H9 (cell line): ENCODE measurements at regions not wholly inside any gene's neighbourhood (a gene's known extent, or its start where the extent isn't known, plus 50 kb on each side); places are given as distances from the start of the nearest gene placed in this dataset.

ENCODE experiments used
- DNase-seq: peaks from one replicate; pipeline ENCODE4 v3.0.0-alpha.2; 2017
- H2AFZ ChIP-seq: one replicate; pipeline ENCODE4 v1.6.1; 2013; ENCODE audit warnings: mild to moderate bottlenecking, low read length, control low read depth, moderate library complexity
- H2AK5ac ChIP-seq: 2 replicates; pipeline ENCODE4 v1.6.1; 2013; ENCODE audit warnings: low read length, control low read depth, mixed read lengths; ENCODE audit not compliant: insufficient read length
- H2BK120ac ChIP-seq: one replicate; pipeline ENCODE4 v1.6.1; 2013; ENCODE audit warnings: low read depth, mild to moderate bottlenecking, low read length, control low read depth, inconsistent platforms; ENCODE audit not compliant: poor library complexity, severe bottlenecking
- H2BK12ac ChIP-seq: 2 replicates; pipeline ENCODE4 v1.6.1; 2013; ENCODE audit warnings: low read length, control low read depth, mixed read lengths, low read depth; ENCODE audit not compliant: insufficient read length
- H2BK15ac ChIP-seq: 2 replicates; pipeline ENCODE4 v1.6.1; 2013; ENCODE audit warnings: low read depth, low read length, control low read depth
- H2BK20ac ChIP-seq: one replicate; pipeline ENCODE4 v1.6.1; 2013; ENCODE audit warnings: low read depth, mild to moderate bottlenecking, low read length, control low read depth, inconsistent platforms; ENCODE audit not compliant: poor library complexity, severe bottlenecking
- H2BK5ac ChIP-seq: 2 replicates; pipeline ENCODE4 v1.6.1; 2013; ENCODE audit warnings: low read length, control low read depth, mixed read lengths; ENCODE audit not compliant: insufficient read length
- H3K14ac ChIP-seq: 2 replicates; pipeline ENCODE4 v1.6.1; 2013; ENCODE audit warnings: low read length, control low read depth; ENCODE audit not compliant: insufficient read depth
- H3K18ac ChIP-seq: 2 replicates; pipeline ENCODE4 v1.6.1; 2013; ENCODE audit warnings: low read depth, mild to moderate bottlenecking, mixed read lengths, low read length, control low read depth; ENCODE audit not compliant: insufficient read length
- H3K23ac ChIP-seq: 2 replicates; pipeline ENCODE4 v1.6.1; 2013; ENCODE audit warnings: low read length, control low read depth, mixed read lengths, low read depth; ENCODE audit not compliant: insufficient read length
- H3K23me2 ChIP-seq: 2 replicates; pipeline ENCODE4 v1.6.1; 2013; ENCODE audit warnings: low read depth, mild to moderate bottlenecking, mixed read lengths, low read length, control low read depth; ENCODE audit not compliant: insufficient read length, poor library complexity, severe bottlenecking
- H3K27ac ChIP-seq: 2 replicates; pipeline ENCODE4 v1.5.1; 2013; ENCODE audit warnings: low read length, control low read depth, mixed read lengths, low read depth; ENCODE audit not compliant: insufficient read length
- H3K27me3 ChIP-seq: 2 replicates; pipeline ENCODE4 v1.6.1; 2013; ENCODE audit warnings: low read length, control low read depth, inconsistent platforms; ENCODE audit not compliant: insufficient read depth
- H3K4ac ChIP-seq: 2 replicates; pipeline ENCODE4 v1.6.1; 2013; ENCODE audit warnings: low read depth, mild to moderate bottlenecking, control low read depth, inconsistent platforms, low read length, moderate library complexity
- H3K4me1 ChIP-seq: 2 replicates; pipeline ENCODE4 v1.6.1; 2013; ENCODE audit warnings: low read length, control low read depth, inconsistent platforms; ENCODE audit not compliant: insufficient read depth
- H3K4me2 ChIP-seq: 2 replicates; pipeline ENCODE4 v1.6.1; 2013; ENCODE audit warnings: low read length, control low read depth, mixed read lengths; ENCODE audit not compliant: insufficient read length, insufficient read depth
- H3K56ac ChIP-seq: 2 replicates; pipeline ENCODE4 v1.6.1; 2013; ENCODE audit warnings: low read depth, mild to moderate bottlenecking, mixed read lengths, low read length, control low read depth; ENCODE audit not compliant: insufficient read length
- H3K79me1 ChIP-seq: 2 replicates; pipeline ENCODE4 v1.6.1; 2013; ENCODE audit warnings: low read depth, mild to moderate bottlenecking, moderate library complexity, low read length, control low read depth, inconsistent platforms; ENCODE audit not compliant: insufficient read depth, poor library complexity, severe bottlenecking
- H3K79me2 ChIP-seq: 2 replicates; pipeline ENCODE4 v1.6.1; 2013; ENCODE audit warnings: low read length, control low read depth, inconsistent platforms; ENCODE audit not compliant: insufficient read depth
- H3K9ac ChIP-seq: 2 replicates; pipeline ENCODE4 v1.6.1; 2013; ENCODE audit warnings: low read length, control low read depth, mixed read lengths; ENCODE audit not compliant: insufficient read length; ENCODE audit errors: extremely low read depth
- H3K9me3 ChIP-seq: one replicate; pipeline ENCODE4 v1.6.1; 2013; ENCODE audit warnings: low read depth, low read length, inconsistent platforms; ENCODE audit not compliant: control insufficient read depth
- H3T11ph ChIP-seq: one replicate; pipeline ENCODE4 v1.6.1; 2013; ENCODE audit warnings: mild to moderate bottlenecking, low read length, control low read depth, inconsistent platforms
- H4K20me1 ChIP-seq: one replicate; pipeline ENCODE4 v1.6.1; 2013; ENCODE audit not compliant: control insufficient read depth, insufficient read length, insufficient read depth
- H4K5ac ChIP-seq: 2 replicates; pipeline ENCODE4 v1.6.1; 2013; ENCODE audit warnings: low read depth, mild to moderate bottlenecking, mixed read lengths, low read length, control low read depth; ENCODE audit not compliant: insufficient read length
- H4K8ac ChIP-seq: replicated peaks from 2 replicates; pipeline ENCODE4 v1.6.1; 2013; ENCODE audit warnings: low read length, control low read depth, mixed read lengths, low read depth; ENCODE audit not compliant: insufficient read length
- H4K91ac ChIP-seq: 2 replicates; pipeline ENCODE4 v1.6.1; 2013; ENCODE audit warnings: low read depth, mild to moderate bottlenecking, moderate library complexity, mixed read lengths, low read length, control low read depth; ENCODE audit not compliant: insufficient read length
- H3K27ac Mint-ChIP-seq, 3 experiments: 2 replicates in 2 of 3; 3 replicates in 1 of 3; pipeline ENCODE4 v1.8.0; 2020 to 2021; ENCODE audit warnings: mixed read lengths in 3 of 3, mild to moderate bottlenecking in 1 of 3, moderate library complexity in 1 of 3
- H3K27me3 Mint-ChIP-seq: 2 replicates; pipeline ENCODE4 v1.8.0; 2021; ENCODE audit warnings: low read depth, mild to moderate bottlenecking, moderate library complexity, mixed read lengths
- H3K36me3 Mint-ChIP-seq, 3 experiments: 2 replicates in 2 of 3; 3 replicates in 1 of 3; pipeline ENCODE4 v1.8.0; 2020 to 2021; ENCODE audit warnings: low read depth in 3 of 3, mixed read lengths in 3 of 3; ENCODE audit not compliant: insufficient read depth in 1 of 3
- H3K4me1 Mint-ChIP-seq, 2 experiments: 2 replicates each; pipeline ENCODE4 v1.8.0; 2020; ENCODE audit warnings: mixed read lengths in 2 of 2
- H3K4me3 Mint-ChIP-seq, 2 experiments: 2 replicates in 1 of 2; 3 replicates in 1 of 2; pipeline ENCODE4 v1.8.0; 2020 to 2021; ENCODE audit warnings: mild to moderate bottlenecking in 2 of 2, mixed read lengths in 2 of 2, moderate library complexity in 1 of 2
- H3K9me3 Mint-ChIP-seq, 2 experiments: 2 replicates in 1 of 2; 3 replicates in 1 of 2; pipeline ENCODE4 v1.8.0; 2020; ENCODE audit warnings: mild to moderate bottlenecking in 2 of 2, mixed read lengths in 2 of 2, moderate library complexity in 1 of 2
- WGBS: extraction: QIAGEN DNeasy Blood & Tissue Kit; methylation state at CpG from one replicate; pipeline ENCODE4 v1.1.7; 2013; ENCODE audit warnings: missing lambda C conversion rate, low lambda C conversion rate, mixed read lengths; ENCODE audit not compliant: insufficient read length; ENCODE audit errors: extremely low coverage; 5-methylcytosine and 5-hydroxymethylcytosine counted together
- TF ChIP-seq, protein P1 (sequence below): fragments of 200-600 bp; sonication (generic); conservative IDR thresholded peaks from 3 replicates; pipeline ENCODE4 v1.8.0; 2021; ENCODE audit warnings: antibody characterized with exemption, mild to moderate bottlenecking

DNA sequence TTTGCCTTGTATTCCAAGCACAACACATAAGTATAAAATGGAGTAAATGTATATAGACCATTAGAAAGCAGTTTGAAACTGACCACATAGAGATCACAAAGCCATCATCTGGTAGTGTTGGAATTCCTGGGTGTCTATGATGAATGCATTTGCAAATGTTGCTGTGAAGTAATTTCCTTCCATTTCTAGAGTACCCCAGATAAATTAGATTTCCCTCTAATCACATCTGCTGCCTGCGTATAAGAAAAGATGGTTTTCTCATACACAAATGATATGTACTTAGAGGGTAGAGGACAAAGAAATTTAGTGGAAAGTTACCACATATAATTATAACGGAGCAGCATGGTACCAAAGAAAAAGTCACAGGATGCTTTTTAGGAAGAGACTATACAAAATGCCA is 1117.8 kb downstream of the IGSF11 start:
- TF ChIP-seq, protein P1, sequence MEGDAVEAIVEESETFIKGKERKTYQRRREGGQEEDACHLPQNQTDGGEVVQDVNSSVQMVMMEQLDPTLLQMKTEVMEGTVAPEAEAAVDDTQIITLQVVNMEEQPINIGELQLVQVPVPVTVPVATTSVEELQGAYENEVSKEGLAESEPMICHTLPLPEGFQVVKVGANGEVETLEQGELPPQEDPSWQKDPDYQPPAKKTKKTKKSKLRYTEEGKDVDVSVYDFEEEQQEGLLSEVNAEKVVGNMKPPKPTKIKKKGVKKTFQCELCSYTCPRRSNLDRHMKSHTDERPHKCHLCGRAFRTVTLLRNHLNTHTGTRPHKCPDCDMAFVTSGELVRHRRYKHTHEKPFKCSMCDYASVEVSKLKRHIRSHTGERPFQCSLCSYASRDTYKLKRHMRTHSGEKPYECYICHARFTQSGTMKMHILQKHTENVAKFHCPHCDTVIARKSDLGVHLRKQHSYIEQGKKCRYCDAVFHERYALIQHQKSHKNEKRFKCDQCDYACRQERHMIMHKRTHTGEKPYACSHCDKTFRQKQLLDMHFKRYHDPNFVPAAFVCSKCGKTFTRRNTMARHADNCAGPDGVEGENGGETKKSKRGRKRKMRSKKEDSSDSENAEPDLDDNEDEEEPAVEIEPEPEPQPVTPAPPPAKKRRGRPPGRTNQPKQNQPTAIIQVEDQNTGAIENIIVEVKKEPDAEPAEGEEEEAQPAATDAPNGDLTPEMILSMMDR = no peak
- no peaks in the 10 kb centered on the region for H3K36me3 Mint-ChIP-seq

More for the DNA sequence above, 1117.8 kb downstream of the IGSF11 start:
- no peak for DNase-seq
- Histone ChIP-seq H3K27ac (no peak overlapping the region), H2BK15ac (no peak overlapping the region), H3K9ac (no peak overlapping the region), H2BK20ac (no peak overlapping the region), H3K79me1 (no peaks in the 10 kb centered on the region), H3K23ac (no peak overlapping the region), H3K9me3 (no peaks in the 10 kb centered on the region), H4K5ac (no peak overlapping the region), H2BK5ac (no peak overlapping the region), H3K79me2 (no peaks in the 10 kb centered on the region), H3T11ph (no peak overlapping the region), H3K14ac (no peak overlapping the region), H3K4me2 (no peak overlapping the region), H3K56ac (no peak overlapping the region), H2BK12ac (no peak overlapping the region), H2BK120ac (no peak overlapping the region), H3K4me1 (no peaks in the 10 kb centered on the region), H2AK5ac (no peak overlapping the region), H2AFZ (no peak overlapping the region), H3K4ac (no peak overlapping the region), H4K91ac (no peak overlapping the region), H3K27me3 (no peaks in the 10 kb centered on the region), H4K20me1 (no peaks in the 10 kb centered on the region), H3K23me2 (no peaks in the 10 kb centered on the region), H4K8ac (no peak overlapping the region), H3K18ac (no peak overlapping the region)
- Mint-ChIP-seq H3K4me1 (peaks cover 8 to 17% of the 10 kb centered on the region in 2 experiments), H3K4me3 (no peak overlapping the region), H3K9me3 (no peaks in the 10 kb centered on the region), H3K27ac (no peak overlapping the region; a peak in 1 of 7 replicates), H3K27me3 (no peaks in the 10 kb centered on the region)
- no CpG with 5 or more reads among the region's 2 CpGs for WGBS
